Erythroblast (primary cell): ENCODE measurements at regions not wholly inside any gene's neighbourhood (a gene's known extent, or its start where the extent isn't known, plus 50 kb on each side); places are given as distances from the start of the nearest gene placed in this dataset.

Experiments used
- GATA1 ChIP-seq: IDR thresholded peaks from 2 replicates; pipeline ENCODE4 v1.6.1; 2011; ENCODE audit warnings: low read depth, mild to moderate bottlenecking, control low read depth, low read length, moderate library complexity
- POLR2A ChIP-seq: IDR thresholded peaks from 2 replicates; pipeline ENCODE4 v1.6.1; 2011; ENCODE audit warnings: mild to moderate bottlenecking, low read length

DNA sequence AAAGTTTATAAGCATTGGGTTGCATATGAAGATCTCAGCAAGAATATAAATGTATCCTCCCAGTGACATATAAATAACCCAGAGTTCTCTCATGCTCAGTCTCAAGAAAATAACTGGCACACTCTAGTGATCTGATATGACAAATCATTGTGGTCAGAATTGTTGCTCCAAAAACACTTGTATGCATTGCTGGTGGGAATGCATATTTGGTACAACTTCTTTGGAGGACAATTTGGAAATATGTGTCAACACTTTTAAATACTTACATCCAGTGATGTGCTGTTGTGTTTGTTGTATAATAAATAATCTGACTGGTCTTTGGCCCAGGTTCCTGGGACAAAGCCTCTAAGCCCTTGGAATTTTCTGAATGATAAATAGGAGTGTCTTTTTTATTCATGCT is 66.7 kb upstream of the STT3B start:
- TF ChIP-seq POLR2A: no peak
- TF ChIP-seq GATA1: no peak
